ENCODE measurements at regions not wholly inside any gene's neighbourhood (a gene's known extent, or its start where the extent isn't known, plus 50 kb on each side); places are given as distances from the start of the nearest gene placed in this dataset.

- TF ChIP-seq TCF7L2 (IDR thresholded peaks at IDR 0.05; ENCODE audit: low read depth, low read length) (no peak), SIN3A (IDR thresholded peaks at IDR 0.05; ENCODE audit: borderline replicate concordance, insufficient read depth, low read depth, low read length) (no peak), POLR2AphosphoS5 (IDR thresholded peaks at IDR 0.05; ENCODE audit: low read depth, low read length) (no peak), CTCF (IDR thresholded peaks at IDR 0.05) (no peak), REST (IDR thresholded peaks at IDR 0.05; ENCODE audit: insufficient read depth in 1 of 2, low read depth in 2 of 2, low read length in 1 of 2) (no peak)
- Histone ChIP-seq H3K36me3 (ENCODE audit: control insufficient read depth, insufficient read depth, low read length) (no peaks in the 10 kb centered on the region), H3K27me3 (ENCODE audit: control insufficient read depth, insufficient read depth, low read length) (no peaks in the 10 kb centered on the region), H3K27ac (ENCODE audit: low read length) (no peak overlapping the region), H3K9me3 (ENCODE audit: control insufficient read depth, insufficient read depth, low read depth, low read length) (no peaks in the 10 kb centered on the region), H3K4me1 (ENCODE audit: control insufficient read depth, insufficient read depth, low read length) (no peaks in the 10 kb centered on the region), H3K4me3 (ENCODE audit: low read depth in 2 of 2, low read length in 2 of 2) (no peak overlapping the region)
- ChIA-PET CTCF (no interaction called here), POLR2A (no interaction called here)
- ATAC-seq (no peak), DNase-seq (ENCODE audit: low read depth, low spot score) (no peak)
- no TSS peak for BruUV-seq (replicated peaks)
- in situ Hi-C loops (cut with HindIII; ENCODE audit: low pct_unique_long_range_greater_than_20kb, low sequenced_read_pairs) = no loop called here
- intact Hi-C loops (cut with micrococcal nuclease; ENCODE audit: unreplicated experiment) = no loop called here
These were observed 358.0 kb upstream of the ZEB2 start for GRCh38 chr2:144877893-144878292.

- intact Hi-C loops (cut with micrococcal nuclease; ENCODE audit: unreplicated experiment) = no loop called here
- H3K27ac ChIP-seq (ENCODE audit: low read length) = no peak overlapping the region
These were observed 356.1 kb upstream of the ZEB2 start for GRCh38 chr2:144876013-144876412.

More at GRCh38 chr2:144876013-144876412, 356.1 kb upstream of the ZEB2 start:
- ATAC-seq = no peak
- CTCF ChIA-PET = no interaction called here
- DNase-seq (ENCODE audit: low read depth, low spot score) = no peak
- Histone ChIP-seq H3K4me1 (ENCODE audit: control insufficient read depth, insufficient read depth, low read length) (no peaks in the 10 kb centered on the region), H3K27me3 (ENCODE audit: control insufficient read depth, insufficient read depth, low read length) (no peaks in the 10 kb centered on the region), H3K4me3 (ENCODE audit: low read depth in 2 of 2, low read length in 2 of 2) (no peak overlapping the region), H3K9me3 (ENCODE audit: control insufficient read depth, insufficient read depth, low read depth, low read length) (no peaks in the 10 kb centered on the region), H3K36me3 (ENCODE audit: control insufficient read depth, insufficient read depth, low read length) (no peaks in the 10 kb centered on the region)
- no TSS peak for BruUV-seq (replicated peaks)
- TF ChIP-seq REST (IDR thresholded peaks at IDR 0.05; ENCODE audit: insufficient read depth in 1 of 2, low read depth in 2 of 2, low read length in 1 of 2) = no peak
- no peak for TF ChIP-seq TCF7L2 (IDR thresholded peaks at IDR 0.05; ENCODE audit: low read depth, low read length)
- TF ChIP-seq SIN3A (IDR thresholded peaks at IDR 0.05; ENCODE audit: borderline replicate concordance, insufficient read depth, low read depth, low read length) = no peak
- TF ChIP-seq POLR2AphosphoS5 (IDR thresholded peaks at IDR 0.05; ENCODE audit: low read depth, low read length) = no peak
- TF ChIP-seq CTCF (IDR thresholded peaks at IDR 0.05) = no peak
- POLR2A ChIA-PET = no interaction called here
- in situ Hi-C loops (cut with HindIII; ENCODE audit: low pct_unique_long_range_greater_than_20kb, low sequenced_read_pairs) = no loop called here
